CMK (cell line): ENCODE measurements at regions not wholly inside any gene's neighbourhood (a gene's known extent, or its start where the extent isn't known, plus 50 kb on each side); places are given as distances from the start of the nearest gene placed in this dataset.

ENCODE experiments used
- DNase-seq: peaks from one replicate; pipeline ENCODE4 v3.0.0-alpha.2; 2010; ENCODE audit warnings: low read depth

DNA sequence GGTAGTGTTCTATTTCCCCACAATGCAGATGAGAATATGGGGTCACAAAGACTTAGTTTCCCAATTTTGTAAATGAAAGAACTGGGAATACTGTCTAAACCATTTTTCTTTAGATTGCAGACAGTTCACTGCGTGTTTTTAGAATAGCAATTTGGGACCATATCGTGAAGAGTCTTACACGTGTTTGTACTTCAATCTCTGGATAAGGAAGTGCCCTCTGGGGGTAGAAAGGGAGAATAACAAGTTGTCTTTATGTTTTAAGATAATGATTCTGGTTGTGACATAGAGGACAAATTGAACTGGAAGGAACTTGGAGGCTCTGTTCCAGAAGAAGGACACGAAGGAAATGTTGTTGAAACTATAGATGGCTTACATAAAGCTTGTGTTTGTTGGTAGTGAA lies 457.7 kb downstream of the CBLN2 start:
- DNase-seq = no peak

DNA sequence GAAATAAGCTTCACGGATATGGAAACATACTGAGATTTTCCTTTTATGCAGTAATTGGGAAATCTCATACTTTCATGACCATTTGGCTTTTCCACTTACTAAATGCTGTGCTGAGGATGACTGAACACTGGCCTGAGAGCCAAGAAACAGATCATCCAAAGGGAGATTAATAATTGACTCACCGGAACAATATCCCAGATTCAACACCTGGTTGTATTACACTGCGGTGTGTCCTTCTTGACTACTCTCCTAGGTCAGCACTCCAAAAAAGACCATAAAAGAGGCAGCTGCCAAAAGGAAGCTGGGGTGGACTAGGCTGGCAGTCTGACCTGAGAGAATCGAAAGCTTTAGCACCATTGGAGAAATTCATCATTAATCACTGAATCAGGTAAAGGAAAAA lies 469.1 kb downstream of the CBLN2 start:
- DNase-seq = no peak

DNA sequence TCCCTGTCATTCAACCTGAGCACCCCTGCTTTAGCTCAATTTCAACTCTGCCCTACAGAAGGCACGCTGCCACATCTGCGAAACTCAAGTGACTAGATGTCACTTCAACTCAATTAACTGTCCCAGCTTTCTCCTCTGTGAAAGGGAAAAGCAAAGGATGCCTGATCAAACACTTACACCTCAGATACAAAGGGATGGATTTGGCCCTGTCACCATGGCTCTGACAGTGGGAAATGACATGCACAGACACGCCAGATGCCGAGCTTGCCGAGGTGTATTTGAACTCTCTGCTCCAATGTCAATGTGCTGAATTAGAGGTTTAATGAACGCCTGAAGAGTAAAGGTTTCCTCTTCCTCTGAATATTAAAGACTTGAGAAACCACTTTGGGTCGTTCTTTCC lies 481.1 kb downstream of the CBLN2 start:
- DNase-seq = no peak

DNA sequence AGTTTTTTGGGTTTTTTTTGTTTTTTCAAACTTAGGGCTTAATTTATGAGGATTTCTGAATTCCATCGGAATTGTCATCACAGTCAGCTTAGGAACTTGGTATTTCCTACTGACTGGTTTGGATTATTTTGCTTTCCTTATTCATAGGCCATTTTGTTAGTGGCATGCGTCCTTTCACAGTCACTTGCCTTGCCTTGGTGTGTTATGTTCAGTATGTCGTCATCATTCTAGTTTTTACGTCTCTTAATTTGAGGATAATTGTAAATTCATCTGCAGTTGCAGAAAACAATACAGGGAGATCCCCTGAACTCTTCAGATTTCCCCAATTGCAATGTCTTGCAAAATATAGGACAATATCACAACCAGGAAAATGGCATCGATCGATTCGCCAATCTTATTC lies 485.3 kb downstream of the CBLN2 start:
- no peak for DNase-seq

DNA sequence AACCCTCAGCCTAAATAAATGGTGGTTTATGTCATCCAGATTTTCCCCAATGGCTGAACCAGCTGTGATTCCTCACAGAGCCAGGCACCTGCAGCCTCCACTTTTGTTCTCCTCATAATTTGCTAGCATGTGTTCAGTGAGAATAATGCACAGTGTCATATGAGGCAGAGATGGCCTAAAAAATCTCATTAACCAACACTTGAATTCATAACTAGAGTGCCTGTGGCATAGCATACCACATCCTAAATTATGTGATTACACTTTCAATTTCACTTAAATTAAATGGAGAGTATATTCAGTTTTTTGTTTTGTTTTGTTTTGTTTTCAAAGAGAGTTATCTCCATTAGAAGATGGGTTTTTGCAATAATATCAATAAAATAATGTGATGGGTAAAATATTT lies 488.0 kb downstream of the CBLN2 start:
- DNase-seq = no peak

DNA sequence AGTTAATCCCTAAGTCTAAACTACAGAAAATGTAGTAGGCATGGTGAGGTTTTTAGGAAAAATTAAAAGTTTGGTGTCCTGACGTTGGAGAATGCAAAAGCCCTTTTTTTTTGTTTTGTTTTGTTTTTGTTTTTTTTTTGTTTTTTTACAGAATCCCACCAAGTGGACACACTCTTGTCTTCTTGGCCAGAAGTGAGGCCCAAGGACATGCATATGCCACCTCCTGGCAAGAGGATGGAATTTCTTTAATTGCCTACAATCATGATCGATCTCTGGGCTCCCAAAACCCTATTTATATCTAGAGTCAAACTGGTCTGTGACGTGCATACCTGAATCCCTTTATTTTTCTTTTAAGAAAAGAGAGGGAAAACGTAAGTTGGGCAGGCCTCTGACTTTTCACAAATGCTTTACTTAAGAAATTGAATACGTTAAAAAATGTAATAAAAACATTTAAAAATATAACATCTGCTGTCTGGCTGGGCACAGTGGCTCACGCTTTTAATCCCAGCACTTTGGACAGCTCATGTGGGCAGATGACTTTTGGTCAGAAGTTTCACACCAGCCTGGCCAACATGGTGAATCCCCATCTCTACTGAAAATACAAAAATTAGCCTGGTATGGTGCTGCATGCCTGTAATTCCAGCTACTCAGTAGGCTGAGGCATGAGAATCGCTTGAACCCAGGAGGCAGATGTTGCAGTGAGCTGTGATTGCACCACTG lies 502.7 kb downstream of the CBLN2 start:
- DNase-seq = no peak

DNA sequence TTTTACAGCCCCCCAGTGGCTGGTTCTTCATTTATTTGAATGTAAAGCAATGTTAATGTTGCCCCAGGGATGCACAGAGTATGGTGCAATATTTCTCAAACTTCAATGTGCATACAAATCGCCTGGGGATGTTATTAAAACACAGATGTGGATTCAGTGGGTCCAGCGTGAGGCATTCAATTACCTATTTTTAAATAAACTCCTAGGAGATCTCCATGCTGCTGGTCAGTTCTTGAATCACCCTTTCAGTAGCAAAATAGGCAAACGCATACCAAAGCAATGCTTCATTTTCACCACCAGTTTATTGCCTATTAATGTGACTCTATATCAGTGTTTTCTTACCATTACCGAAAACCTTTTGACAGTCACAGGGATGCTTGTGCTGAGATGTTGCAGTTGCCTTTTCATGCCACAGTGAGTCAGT lies 530.7 kb downstream of the CBLN2 start:
- DNase-seq = no peak

DNA sequence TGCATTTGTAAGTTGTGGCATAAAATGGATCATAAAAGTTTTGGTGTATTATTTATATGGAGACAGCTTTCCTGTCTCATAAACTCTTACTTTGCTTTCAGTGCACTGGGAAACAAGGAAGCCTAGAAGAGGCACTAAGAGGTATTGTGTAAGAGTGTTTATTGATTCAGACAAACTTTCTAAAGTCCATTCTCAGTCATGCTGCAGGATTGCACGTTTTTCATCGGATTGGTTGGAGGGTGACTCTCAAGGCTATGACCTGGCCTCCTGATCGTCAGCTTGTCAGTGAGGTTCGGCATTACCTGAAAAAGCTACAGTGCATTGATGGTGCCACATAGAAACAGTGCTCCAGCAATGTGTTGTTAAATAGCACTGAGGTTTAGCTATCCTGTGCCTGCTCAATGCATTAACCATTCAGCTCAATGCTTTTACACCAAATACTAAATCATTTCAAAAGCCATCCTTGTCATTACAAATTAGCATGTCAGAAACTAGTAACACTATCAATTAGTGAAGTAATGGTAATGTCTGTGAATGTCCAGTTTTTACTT lies 545.5 kb downstream of the CBLN2 start:
- DNase-seq = no peak

DNA sequence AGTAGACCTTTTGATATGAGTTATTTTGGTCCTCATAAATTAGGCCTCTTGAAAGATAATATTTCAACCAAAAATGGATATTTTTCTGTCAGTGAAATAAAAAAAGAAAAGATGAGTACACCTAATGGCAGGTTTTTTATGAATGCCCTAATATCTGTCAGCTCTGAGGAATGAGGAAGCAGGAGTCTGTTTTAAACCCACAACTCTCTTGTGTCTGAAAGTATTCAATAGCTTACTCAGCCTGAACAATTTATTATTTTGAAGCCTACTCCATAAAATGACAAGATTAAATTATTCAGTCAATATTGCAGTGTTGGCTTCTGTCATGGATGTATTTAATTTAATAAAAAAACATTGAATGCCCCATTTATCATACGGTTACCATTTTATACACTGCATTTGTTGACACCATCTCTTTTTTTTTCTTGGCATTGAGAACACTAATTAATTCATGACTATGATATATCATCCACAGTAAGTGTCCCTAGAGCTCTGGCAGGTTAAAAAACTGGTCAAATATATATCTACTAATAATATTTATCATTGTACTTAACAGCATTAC lies 548.2 kb downstream of the CBLN2 start:
- DNase-seq = no peak

DNA sequence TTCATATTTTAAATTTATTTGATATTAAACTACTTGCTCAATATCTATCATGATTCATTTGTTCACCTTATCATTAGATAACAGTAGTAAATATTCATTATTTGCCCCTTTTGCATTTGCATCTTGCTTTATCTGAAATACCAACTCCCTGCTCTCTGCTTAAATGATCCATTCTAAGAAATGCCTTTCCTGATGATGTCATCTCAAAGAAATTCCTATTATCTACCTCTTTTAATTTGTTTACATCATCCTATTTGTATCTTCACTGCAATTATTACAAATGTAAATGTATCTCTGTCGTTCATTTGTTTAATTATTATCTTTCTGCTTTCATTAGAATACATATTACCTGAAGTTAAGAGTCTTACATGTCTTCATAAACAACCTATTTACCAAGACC lies 549.9 kb downstream of the CBLN2 start:
- no peak for DNase-seq

DNA sequence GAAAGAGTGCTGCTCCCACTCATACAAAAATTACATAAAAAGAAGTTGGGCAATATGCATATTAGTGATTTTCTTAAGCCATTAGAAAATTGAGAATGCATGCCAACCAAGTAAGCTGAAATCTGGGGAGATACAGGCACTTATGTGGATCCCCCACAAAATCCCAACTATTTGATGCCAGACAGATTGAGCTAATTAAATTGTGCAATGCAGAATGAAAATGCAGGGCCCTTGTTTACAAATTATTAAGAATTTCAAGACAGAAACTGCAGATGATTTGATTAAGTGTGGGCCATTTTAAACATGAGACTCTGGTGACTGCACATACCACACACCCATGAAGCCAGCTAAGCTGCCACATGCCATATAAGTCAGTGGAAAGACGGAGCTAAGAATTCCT lies 554.5 kb downstream of the CBLN2 start:
- no peak for DNase-seq

DNA sequence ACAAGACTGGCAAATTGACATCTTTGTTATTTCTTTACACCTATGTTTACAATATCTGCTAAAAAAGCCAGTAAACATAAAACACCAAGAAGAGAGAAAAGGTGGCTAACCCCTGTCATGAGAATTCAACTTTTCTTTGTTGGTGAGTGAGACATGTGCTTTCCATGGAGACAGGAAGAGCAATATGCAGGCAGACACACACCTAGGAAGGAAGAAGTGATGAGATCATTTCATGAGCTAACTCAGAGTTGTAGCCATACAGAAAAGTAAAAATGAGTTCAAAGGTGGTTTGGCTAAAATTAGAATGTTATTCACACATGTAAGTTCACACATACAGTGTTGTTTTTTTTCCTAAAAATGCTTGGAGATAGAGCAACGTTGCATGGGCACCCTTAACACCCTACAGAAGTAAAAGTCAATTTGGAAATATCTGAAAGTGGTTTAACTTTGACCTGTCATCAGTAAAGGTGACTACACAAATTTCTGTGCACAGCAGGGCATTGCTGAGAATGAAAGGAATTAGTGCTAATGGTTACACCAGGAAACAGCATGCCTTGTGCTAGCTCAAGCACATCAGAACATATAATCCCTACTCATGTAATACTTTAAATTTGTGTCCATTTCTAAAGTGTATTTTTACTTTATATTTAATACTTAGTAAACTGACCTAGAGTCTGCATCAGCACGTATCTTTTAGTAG lies 557.6 kb downstream of the CBLN2 start:
- DNase-seq = no peak

DNA sequence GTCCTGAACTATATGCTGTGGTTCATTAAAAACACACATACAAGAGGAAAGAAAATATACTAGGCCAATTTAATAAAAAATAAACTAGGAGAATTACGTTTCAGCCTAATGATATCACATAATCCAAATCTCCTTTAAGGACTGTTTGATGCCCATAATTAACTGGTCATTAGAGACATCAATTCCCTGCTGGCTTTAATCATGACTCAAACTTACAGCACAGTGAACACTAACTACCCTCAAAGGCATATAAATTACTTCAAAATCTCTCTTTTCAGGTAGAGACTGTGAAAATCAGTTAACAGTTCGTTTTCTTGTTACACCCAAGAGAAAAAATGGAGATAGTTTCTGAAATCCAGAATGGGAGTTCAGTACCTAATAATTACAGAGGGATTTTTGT lies 567.4 kb downstream of the CBLN2 start:
- DNase-seq = no peak

DNA sequence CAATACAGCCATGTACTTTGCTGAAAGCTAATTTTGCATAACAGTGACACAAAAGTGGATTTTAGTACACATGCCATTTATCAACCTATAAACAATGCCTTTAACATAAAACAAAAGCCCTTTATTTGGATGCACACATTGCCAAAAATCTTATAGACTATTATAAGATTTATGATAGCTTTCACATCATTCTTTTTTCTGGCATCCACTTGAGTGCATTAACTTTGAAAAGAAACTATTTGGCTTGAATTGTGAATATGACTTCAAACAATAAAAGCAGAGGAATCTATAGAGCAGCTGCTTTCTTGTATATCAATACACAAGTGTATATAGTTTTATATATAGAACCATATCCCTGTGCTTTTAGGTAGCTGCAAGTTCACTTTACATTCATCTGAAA lies 577.4 kb downstream of the CBLN2 start:
- no peak for DNase-seq

DNA sequence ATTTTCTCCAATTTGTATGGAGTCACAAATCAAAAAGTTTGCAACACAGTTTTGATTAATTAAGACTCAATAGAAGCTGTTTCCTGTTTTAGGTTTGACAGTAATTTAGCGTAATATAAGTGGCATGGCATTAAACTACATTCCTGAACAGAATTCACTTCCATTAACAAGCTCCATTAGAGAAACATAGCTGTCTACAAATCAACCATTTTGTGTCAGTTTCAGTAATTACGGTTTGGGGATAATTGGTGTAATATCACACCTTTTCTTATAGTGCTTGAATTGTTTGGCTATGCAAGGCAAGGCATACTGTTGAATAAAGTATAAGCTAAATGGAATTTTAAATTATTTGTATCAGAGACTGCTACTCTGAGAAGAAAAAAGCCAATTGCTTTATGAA lies 585.5 kb downstream of the CBLN2 start:
- DNase-seq = no peak

DNA sequence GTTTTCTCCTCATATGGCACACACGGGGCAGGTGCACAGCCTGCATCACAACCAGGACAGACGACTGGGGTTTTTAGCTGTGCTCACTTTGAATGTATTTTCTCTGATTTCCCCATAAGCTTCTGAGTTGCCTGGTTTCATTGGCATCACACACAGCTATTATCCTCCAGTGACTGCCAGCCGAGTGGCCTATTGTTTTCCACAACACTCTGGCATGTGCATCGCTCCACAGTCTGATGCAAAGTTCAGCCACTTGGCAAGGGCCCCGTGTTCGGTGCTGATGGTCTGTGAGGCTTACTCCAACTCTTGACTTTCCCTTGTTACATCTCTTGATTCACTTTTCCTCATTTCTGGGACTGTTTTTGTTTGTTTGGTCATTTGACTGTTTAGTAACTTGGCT lies 593.1 kb downstream of the CBLN2 start:
- DNase-seq = no peak

DNA sequence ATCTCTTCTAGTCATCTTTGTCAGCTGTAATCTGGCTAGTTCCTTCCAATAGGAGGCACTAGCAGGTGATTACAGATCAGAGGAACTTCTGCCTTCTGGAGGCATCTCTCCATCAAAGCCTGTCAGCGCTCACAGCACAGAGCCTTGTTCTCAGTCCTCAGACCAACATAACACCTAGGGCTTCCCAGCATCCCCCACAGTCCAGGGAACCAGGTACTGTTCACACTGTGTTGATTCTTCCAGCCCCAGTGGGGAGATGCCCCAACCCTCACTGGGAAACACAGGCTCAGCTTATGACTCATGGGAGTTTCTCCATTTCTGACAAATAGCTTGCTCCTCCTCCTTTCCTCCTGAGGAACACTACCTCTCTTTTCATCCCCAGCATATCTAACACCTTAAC lies 601.7 kb downstream of the CBLN2 start:
- no peak for DNase-seq

DNA sequence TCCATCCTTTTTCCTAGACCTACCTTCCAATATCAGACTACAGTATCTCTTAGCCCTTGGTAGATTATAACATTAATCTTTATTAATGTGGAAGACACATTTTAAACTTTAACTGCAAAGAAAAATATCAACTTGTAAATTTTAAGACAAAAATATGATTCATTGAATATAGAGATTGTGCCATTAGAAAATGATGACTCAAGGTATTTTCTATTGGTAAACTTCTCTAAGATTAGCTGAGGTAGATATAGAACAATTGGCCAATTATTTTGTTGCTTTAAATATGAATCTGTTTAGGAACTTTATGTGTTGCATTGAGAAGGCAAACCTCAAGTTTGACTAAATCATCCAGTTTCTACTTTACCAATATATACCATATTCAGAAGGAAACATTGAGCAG lies 604.7 kb downstream of the CBLN2 start:
- no peak for DNase-seq

DNA sequence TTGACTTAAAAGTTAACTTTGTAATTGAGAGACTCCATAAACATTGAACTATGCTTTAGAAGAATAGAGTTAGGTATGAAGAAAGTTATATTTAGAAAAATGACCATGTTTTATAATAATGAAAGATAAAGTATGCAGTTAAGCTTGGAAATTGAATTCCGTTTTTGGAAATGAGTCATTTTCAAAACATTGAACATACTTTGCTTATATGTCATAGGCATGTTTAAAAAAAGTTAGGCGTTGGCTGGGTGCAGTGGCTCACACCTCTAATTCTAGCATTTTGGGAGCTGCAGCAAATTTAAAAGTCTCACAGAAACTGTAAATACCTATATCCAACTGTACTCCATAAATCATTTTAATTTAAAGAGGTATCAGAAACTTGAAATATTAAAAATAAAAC lies 607.4 kb downstream of the CBLN2 start:
- DNase-seq = no peak

DNA sequence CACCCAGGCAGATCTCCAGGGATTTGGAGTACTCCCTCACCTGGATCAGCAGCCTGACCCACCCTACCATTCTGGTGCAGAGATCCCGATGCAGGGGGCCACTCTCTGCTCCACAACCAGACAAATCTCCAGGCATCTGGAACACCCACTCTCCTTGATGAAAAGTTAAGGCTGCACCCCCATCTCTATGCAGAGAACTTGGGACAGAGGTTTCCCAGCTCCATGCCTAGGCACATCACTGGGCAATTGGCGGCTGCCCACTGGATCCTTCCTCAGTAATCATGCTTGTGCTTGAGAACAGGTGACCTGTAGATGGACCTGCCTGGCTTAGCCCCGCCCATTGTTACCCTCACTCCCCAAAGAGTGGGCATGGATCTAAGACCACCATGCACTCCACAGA lies 624.9 kb downstream of the CBLN2 start:
- DNase-seq = no peak

DNA sequence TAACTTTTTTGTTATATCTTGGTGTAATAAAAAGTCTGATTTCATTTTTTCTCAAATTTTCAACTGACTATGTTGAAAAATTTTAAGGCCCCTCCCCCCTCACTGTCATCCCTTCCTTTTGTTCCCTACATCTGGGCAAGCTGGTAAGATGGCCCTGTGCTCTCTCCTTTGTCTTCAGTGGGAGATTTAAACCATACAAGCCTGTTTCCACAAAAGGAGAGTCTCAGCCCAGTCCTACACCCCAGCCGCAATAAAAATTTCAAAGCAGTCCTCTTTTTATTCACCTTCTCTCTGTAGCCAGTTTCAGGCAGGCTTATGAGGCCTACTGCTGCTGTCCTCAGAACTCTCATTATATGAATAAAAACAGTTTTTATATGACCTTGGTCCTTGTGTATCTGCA lies 630.5 kb downstream of the CBLN2 start:
- no peak for DNase-seq

DNA sequence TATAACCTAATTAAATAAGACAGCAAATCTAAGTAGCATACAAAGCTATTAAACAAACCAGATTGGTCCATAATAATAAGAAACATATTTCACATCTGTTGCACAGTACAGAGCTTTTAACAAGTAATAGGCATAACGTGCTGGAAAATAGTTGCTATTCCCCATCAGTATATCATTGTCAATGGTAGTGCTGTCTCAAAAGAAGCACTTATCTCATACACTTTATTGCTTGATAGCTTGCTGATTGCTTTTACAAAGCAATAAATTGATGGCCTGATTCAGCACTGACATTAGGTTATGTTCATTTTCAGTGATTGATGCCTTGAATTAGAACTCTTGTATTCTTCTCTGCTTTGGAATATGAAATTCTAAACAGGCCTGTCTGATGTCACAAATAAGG lies 641.7 kb downstream of the CBLN2 start:
- no peak for DNase-seq

DNA sequence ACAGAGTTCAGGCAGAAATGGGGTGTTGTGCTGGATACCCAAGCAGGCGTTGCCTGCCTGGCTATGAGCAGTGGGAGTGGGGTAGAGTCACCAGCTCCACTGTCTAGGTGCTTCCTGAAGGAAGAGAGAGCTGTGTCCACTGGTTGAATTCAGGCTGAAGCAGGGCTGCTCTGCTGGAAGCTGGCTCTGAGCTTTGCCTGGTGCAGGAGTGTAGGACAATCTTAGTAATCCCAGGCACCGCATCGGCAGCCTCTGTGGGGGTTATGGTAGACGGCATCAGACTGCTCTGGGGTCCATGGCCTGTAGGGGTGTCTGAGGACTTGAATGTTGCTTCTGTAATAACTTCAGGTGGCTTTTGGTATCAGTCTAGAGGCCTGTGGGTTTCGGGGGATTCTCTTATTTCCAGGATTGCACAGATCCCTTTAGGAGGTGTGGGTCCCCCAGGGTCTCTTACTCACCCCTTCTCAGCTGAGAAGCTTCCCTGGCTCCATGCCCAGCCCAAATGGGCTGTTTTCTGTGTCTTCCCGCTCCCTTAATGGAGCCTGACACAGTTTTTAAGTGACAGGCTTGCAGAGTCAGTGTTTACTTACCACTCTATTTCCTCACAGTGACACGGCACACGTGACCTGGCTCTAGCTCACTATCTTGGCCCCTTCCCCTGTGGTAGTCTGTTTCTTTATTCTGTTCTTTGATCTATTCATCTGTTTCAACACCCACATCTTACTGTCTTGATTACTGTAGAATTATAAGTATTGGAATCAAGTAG lies 644.3 kb downstream of the CBLN2 start:
- DNase-seq = no peak
